COLO668 (cell line): ENCODE measurements at regions not wholly inside any gene's neighbourhood (a gene's known extent, or its start where the extent isn't known, plus 50 kb on each side); places are given as distances from the start of the nearest gene placed in this dataset.

Experiments used
- DNase-seq: peaks from one replicate; lab custom pipeline; 2025; ENCODE audit not compliant: unreplicated experiment; lab: John Stamatoyannopoulos, UW

DNA sequence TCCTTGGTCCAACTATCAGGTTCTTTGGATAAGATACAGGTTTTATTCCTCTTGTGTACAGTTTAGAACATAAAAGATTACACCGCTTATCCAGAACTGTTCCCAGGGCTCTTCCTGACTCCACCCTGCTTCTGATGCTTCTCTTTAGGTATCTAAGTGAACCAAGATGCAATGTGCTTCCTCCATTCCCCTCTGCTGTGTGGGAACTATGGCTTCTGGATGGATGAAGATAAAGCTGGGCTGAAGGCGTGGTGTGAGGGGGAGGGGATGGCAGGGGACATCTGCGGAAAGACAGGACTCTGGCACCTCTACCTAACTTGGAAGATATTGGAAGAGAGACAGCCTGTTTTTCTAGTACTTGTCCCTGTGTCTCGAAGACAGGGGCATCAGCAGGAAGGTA, 209.9 kb upstream of the TBX20 start:
- no peak for DNase-seq

DNA sequence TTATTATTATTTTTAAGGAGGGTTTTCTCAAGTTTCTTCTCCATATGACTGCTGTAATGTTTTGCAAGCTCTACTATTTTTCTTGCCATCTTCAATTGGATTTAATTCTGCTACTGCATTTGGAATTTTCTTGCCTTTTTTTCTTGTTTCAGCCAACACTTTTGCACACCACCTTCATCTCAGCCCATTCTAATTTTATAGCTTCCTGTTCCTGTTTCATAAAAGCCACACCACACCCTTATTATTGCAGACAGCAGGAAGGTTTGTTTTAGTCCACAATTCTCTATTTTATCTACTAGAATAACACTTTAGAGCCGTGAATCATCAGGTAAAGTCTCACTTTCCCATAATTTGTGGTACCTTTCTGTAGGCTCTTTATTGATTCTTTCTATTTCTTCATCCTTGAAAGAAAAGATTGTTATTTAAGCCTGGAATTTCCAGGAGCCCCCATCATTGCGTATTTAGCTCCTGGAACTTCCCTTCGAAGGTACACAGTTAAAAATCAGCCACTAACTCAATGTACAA, 209.3 kb upstream of the TBX20 start:
- DNase-seq, result no peak

DNA sequence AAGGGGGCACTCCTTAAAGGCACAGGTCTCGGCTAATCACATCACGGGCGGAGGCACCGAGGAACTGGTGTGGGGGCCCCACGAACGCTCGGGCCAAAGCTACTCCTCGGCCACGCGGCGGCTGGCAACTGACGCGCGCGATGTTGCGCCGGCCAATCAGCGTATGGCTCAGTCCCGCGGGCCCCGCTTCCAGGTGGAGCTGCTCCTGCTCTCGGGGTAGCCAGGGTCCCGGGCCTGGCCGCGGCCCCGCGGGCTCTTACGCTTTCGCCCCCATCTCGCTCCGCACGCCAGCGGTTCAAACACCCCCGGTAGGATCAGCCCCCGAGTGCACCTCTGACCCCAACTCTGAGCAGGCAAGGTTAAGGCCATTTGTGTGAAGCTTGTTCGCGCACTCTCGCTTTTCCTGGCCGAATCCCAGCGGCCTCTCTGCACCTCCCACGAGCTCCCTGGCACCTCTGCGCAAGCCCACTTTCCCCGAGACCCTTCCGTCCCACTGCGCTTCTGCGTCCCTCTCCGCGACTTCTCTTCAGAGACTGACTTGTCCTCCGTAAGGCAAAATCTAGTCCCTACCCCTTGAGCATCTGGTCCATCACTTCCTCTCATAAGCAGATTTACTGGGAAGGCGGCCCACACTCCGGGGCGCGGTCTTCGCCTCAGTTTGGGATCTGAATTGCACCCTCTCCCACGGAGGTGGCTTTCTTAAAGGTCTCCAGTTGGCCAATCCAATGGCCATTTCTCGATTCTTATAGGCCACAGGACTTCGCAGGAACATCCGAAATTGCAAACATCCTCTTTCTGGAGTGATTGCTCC, 200.9 kb upstream of the TBX20 start:
- DNase-seq, result no peak

DNA sequence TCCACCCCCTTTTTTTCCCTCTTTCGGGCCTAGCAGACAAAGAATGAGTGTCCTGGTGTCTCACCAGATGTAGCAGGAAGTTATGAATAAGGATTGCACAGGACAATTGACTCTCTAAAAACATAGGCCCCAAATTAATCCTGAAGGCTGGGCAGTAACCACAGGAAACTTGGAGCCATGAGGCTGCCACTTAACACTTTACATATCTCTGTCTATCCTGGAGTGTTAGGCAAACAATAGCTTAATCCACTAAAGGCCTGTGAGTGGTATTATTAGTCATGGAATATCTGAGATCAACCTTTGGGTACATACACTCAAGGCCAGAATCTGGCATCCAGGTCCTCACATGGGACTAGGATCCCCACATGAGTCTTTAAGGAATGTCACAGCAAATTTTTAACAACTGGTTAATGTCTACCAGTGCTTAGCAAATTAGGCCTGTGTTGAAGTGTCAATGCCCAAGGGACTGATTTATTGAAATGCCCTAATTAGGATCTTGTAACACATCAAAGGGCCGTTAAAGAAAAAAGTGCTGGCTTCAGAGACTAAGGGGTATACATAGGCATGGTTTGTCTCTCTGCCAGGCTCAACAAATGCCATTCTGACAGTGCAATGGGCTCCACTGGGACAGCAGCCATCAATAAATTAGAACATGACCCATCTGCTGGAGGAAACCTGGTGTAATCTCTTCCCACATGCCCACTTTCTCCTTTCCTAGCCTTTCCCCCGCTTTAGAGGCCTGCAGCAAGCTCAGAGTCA, 196.7 kb upstream of the TBX20 start:
- no peak for DNase-seq

DNA sequence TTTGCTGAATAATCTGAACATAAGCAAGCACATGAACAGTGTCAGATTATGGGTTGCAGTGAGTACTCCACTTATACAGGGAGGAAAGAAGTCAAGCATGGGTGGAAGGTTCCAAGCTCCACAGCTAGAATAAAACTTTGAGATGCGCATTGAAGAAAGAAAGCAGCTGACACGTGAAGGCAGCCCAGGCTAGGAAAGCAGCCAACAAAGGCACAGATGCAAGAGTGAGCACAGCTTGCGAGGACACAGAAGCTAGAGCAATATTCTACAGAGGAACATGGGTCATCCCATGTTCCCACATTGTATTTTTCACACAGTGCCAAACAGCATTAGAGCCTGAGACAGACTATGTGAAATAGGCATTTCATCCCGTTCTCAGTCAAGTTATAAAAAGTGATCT, 194.6 kb upstream of the TBX20 start:
- DNase-seq, result no peak

DNA sequence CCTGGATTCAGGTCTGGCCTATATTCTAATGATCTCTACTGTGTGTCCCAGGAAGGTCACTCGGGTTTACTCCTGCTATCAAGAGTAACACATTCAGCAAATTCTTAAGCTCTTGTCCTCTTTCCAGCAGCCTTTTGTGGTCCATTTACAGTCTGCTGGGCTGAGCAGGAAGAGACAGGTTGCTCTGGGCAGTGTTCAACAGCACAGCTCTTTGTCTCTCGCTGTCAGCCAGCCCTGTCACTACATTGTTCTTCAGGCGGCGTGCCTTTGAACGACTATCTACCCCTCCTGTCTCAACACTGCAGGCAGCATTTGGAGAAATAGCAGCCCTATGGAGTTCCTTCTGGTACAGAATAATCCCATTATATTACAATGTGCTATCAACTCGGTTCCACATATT, 192.2 kb upstream of the TBX20 start:
- DNase-seq, result no peak

DNA sequence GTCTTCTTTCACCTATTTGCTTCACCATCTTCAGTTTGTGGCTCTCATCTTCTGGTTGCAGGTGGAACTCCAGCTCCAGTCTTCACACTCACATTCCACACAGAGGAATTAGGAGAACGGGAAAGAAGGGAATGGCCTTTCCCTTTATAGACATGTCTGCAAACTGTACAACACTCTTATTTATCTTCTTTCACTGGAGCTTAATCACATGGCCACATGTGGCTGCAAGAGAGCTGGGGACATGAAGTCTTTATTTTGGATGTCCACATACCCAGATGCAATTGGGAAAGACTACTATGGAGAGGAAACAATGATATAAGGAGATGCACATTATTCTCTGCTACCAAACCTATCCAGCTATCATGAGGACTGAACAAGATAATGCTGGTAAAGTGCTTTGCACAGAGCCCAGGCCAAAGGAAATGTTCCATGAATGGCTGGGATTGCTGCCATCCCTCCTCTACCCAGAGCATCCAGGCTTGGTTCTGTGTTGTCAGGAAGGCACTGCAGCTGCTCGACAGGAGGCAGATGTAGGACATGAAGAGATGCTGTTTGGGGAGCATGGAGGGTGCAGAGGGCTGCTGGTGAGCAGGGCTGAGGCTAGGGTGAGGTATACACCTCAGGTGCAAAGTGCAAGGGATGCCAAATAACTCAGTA, 183.8 kb upstream of the TBX20 start:
- DNase-seq, result no peak

DNA sequence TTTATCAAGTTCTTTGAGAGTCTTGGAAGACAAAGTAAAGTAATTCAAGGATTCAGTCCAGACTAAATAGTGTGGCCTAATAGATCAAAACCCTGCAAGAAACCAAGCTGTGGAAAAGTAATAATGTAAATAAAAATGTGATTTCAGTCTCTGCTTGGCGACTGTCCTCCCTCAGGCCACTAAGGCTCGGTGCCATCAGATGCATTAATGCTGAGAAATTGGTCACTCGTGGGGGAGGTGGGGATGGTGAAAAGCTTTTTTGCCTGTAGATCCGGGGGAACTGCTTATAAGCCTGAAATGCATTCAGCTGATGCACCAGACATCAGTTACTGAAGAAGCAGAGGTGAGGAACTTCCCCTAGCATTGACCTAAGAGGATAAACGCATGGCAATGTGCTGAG, 182.6 kb upstream of the TBX20 start:
- no peak for DNase-seq

DNA sequence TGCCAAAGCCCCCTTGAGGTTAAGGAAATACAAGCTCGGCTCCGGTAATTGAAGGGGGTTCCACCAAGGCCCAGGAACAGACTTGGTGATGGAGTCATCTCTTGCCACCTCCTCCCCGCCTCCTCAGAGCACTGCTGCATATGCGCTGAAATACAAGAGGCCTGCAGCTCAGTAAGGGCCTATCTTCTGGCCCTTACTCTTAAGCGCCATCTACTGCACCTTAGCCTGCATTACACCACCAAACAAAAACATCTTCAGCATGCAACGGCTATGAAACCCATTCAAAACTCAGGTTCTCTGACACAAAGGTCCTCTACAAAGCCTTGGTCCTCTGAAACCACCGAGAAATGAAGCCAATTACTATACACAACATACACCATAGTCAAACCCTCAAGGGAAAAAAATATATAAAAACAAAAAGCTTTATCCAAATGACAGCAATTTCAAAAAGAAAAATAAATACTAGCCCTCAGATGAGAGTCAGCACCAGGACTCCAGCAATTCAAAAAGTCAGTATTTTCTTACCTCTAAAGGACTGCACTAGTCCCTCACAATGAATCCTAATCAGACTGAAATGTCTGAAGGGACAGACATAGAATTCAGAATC, 176.8 kb upstream of the TBX20 start:
- DNase-seq, result peak; percentile 34

DNA sequence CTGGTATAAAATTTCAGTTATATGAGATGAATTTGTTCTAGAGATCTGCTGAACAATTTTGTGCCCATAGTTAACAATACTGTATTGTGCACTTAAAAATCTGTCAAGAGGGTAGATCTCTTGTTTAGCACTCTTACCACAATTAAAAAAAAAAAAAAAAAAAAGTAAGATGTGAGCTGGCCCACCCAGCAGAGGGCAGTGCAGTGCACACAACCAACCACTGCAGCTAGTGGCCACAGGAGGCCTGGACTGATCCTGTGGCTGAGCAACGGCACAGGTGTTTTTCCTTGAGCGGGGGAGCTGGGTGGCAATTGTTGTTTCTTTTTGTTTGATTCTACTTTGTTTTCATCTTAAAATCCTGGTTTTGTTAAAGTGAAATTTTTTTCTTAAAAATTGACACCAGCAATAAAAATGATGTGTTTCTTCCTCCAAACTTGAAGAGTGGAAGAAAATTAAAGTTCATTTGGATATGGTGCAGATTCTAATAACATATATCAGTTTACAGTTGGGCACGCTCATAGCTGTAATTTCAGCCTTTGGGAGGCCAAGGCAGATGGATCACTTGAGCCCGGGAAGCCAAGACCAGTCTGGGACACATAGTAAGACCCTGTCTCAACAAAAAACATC, 171.1 kb upstream of the TBX20 start:
- DNase-seq, result peak; percentile 73

DNA sequence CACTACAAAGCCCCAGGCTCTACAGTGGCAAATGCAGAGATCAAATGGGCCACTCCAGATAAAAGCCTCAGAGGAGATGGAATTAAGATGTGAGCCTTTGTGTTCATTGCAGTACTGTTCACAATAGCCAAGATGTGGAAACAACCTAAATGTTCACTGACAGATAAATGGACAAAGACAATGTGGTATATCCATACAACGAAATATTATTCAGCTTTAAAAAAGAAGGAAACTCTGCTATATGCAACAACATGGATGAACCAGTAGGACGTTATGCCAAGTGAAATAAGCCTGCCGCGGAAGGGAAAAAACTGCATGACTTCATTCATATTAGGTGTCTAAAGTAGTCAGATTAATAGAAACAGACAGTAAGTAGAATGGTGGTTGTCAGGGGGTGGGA, 170.5 kb upstream of the TBX20 start:
- no peak for DNase-seq

DNA sequence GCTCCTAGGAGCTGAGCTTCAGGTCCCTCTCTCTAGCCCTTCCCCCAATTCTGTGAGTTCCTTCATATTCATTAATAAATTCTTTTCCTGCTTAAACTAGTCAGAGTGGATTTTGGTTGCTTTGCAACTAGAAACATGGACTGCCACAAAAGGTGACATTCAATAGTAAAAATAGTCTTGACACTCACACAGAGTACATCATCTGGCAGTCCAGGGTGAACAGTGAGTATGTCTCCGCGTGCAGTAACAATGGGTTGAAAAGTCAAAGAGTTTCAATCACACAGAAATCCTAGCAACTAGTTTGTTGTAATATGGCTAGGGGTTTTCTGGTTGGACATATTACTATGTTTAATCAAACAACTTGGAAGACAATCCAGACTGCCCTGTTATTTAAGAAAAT, 168.8 kb upstream of the TBX20 start:
- DNase-seq, result no peak

DNA sequence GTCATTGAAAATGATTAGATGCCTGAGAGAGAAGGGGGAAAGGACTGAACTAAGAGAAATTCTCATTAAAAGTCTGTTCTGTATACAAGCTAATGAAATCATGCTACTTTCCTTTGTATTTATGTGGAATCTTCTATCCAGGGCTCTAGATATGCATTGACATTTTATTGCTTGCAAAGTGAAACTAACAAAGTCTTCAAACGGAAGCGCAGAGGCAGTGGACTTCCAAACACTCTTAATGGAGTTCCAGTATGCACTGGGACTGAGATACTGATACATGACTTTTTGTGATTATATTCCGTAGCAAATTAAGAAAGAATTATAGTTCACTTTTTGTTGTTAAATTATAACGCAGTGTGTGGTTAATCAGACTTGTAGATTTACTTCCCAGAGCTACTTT, 166.8 kb upstream of the TBX20 start:
- no peak for DNase-seq

DNA sequence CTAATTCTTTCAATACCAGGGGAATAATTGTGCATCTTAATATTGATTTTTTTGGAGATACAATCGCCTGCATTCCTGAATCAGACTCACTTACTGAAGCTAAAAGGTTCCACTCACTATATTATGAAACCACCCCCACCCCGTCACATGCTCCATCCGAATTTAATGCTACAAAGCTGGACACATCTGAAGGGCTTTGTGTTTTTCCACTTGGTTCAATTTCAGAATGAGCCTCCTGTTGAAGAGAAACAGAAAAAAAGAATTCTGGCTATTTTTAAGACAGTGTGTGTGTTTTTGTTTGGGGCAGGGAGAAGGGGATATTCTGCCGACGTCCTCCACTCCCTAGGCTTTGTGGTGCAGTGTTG, 165.5 kb upstream of the TBX20 start:
- no peak for DNase-seq

DNA sequence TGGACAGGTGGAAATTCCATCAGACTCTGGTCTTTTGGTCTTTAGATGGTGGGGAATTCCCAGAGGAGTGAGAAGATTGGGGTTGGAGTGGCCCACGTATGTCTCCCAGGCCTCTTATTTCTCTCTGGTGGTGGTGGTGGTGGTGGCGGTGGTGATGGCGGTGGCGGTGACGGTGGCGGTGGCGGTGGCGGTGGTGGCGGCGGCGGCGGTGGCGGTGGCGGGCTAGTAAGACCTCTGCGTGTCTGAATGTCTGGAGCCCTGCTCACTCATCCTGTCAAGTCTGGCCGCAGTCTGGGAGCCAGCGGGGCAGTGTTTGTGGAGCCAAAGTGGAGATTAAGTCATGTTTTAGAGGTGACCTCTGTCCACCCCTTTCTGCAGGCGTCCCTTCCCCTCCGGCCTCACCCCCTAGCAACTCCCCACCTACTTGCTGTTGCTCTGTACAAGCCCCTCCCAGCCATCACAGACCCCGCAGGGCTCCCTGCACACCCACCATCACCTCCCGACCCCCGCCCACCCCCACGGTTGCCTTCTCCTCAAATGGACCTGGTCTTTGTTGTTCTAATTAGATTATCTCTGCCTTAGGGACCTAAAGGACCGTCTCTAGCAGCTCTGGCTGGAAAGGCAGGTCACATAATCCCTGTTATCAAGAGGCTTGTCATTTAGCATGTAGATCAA, 165.0 kb upstream of the TBX20 start:
- no peak for DNase-seq

DNA sequence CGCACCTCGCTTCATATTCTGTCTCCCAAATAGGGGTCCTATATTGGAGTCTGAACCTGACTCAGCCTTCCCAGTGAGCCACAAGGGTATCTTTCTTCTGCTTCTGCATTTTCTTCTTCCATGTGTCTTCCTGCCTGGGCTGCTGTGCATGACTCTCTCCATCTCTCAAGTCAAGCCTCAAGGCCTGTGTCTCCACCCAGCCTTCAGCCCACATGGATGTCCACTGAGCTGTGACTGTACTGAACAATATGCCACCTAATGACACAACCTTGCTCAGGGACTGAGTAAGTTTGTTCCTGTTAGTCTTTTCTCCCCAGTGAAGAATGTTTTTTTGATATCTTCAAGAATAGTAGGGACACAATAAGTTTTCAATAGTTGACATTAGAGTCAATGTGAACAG, 162.7 kb upstream of the TBX20 start:
- no peak for DNase-seq

DNA sequence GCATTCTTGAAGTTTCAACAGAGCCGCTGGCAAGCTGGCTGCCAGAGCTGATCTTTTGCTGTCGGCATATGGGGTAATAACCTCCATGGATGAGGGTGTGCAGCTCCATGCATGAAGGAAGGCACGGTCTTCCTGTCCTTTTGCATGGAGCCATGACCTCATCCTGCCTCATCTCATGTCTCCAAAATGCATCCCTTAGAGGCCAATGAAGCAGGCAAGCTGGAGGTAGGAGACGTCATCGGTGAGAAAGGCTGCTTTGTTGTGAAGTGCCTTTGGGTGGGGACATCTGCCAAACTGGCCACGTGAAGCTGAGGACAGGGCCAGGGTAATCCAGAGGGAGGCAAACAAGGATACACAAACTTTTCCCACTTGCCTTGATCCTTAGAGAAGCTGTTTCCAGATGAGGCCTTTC, 161.5 kb upstream of the TBX20 start:
- DNase-seq, result no peak

DNA sequence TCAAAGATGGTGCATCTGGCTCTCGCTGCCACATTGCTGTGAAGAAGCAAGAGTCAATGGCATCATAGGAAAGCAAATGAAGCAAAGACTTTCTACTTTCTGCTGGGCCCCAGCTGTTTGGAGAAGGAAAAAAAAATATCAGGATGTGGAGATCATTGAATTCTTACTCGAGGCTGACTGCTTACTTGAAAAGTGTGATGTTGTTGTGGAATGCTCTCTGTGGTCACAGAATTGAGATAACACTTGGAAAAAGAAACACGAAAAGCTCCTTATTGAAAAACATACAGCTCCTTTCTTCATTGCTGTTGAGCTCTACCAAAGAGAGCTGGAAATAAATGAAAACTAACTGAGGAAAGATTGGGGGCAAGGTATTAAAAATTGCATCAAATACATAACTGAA, 157.4 kb upstream of the TBX20 start:
- DNase-seq, result no peak

DNA sequence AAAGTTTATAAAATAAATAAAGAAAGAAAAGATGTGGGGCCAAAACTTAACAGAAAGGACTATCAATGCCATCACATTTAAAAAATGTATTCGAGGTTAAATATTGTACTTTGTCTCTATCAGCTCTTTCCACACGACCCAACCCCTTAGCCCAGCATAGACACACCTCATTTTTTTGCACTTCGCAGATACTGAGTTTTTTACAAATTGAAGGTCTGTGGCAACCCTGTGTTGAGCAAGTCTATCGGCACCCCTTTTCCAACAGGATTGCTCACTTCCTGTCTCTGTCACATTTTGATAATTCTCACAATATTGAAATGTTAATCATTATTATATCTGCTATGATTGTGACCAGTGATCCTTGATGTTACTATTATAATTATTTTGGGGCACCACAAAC, 151.6 kb upstream of the TBX20 start:
- no peak for DNase-seq

DNA sequence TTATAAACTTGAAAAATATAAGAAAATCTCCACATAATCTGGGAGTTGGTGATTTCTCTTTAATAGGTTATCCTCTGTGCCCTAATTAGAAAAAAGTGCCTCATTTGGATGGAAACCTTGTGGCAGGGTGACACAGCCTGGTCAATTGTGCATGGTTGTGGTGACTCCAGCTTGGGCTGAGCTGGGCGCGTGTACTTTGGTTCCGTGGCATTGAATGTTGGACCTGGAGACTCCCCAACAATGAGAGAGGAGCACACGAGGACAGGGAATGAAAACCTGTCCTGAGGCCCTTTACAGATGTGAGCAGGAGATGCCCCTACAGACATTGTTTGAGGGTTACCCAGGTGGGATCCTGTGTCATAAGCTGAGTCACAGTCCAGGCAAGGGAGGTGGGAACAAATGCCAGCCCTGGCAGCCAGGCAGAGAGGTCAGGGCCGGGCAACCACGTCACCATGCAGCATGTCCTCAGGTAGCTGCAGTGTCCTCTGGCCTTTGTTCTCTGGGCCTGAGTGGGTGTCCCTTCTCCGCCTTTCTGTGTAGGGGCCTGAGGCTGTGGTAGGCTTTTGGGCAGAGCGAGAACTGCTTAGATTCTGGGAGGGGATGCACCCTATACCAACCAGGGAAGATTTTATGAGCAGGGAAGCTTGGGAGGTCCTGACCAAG, 147.4 kb upstream of the TBX20 start:
- DNase-seq, result no peak
